ENCODE measurements at regions not wholly inside any gene's neighbourhood (a gene's known extent, or its start where the extent isn't known, plus 50 kb on each side); places are given as distances from the start of the nearest gene placed in this dataset.

DNA sequence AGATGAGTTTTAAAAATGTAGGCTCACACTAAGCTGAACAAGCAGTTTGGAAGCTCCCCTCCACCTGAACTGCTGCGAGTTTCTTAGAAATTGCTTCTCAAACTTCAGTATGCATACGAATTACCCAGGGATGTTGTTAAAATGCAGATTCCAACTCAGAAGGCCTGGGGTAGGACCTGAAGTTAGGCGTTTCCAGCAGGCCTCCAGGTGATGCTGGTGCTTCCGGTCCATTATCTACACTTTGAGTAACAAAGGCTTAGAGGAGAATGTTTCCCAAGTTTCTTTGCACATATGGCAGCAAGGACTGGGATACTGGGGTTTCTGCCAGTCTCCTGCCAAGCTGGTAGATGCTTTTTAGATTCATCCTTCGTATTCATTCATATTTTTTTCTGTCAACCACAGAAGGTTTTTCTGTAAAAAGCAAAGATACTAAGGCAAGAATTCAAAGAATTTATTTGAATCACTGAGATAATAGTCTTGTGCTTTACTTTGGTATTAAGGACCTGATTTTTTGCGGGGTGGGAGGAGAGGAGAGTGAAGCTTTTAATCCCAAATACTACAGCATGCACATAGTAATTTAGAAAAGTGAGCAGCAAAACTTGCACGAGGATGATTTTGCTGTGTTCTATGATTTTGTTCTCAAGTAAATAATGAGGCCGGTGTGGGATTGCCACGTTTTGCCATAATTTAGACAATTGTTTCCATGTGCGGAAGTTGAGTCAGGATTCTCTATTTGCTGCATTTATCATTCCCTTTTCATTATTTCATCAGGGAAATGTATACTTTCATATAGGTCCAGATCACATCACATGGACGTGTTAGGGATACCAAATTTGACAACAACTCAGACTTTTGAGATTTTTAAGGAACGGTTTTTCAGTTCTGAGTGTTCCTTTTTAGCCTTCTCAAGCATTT lies 137.6 kb upstream of the SPATS2L start:
- TF ChIP-seq, protein P1, sequence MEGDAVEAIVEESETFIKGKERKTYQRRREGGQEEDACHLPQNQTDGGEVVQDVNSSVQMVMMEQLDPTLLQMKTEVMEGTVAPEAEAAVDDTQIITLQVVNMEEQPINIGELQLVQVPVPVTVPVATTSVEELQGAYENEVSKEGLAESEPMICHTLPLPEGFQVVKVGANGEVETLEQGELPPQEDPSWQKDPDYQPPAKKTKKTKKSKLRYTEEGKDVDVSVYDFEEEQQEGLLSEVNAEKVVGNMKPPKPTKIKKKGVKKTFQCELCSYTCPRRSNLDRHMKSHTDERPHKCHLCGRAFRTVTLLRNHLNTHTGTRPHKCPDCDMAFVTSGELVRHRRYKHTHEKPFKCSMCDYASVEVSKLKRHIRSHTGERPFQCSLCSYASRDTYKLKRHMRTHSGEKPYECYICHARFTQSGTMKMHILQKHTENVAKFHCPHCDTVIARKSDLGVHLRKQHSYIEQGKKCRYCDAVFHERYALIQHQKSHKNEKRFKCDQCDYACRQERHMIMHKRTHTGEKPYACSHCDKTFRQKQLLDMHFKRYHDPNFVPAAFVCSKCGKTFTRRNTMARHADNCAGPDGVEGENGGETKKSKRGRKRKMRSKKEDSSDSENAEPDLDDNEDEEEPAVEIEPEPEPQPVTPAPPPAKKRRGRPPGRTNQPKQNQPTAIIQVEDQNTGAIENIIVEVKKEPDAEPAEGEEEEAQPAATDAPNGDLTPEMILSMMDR (IDR thresholded peaks at IDR 0.05; ENCODE audit: low read length) = no peak
- no peak for TF ChIP-seq EZH2 (IDR thresholded peaks at IDR 0.05; ENCODE audit: borderline replicate concordance, low read length)

All from OCI-LY1 (cell line).